HG03571 (cell line): ENCODE measurements at regions not wholly inside any gene's neighbourhood (a gene's known extent, or its start where the extent isn't known, plus 50 kb on each side); places are given as distances from the start of the nearest gene placed in this dataset.

Experiments
- ATAC-seq: cut with Tn5 transposase; IDR thresholded peaks from one replicate; pipeline ENCODE4 v1.9.1; 2021; ENCODE audit not compliant: unreplicated experiment

- no peak for ATAC-seq
Observed at GRCh38 chr12:92615086-92615485, 87.7 kb upstream of the PLEKHG7 start.

GRCh38 chr12:92614502-92614901 is 88.3 kb upstream of the PLEKHG7 start:
- ATAC-seq, result no peak

- no peak for ATAC-seq
Observed at GRCh38 chr12:92614001-92614400, 88.8 kb upstream of the PLEKHG7 start.

GRCh38 chr12:92612611-92613010 is 90.2 kb upstream of the PLEKHG7 start:
- no peak for ATAC-seq

- no peak for ATAC-seq
Observed at GRCh38 chr12:92608151-92609091, 94.4 kb upstream of the PLEKHG7 start.

GRCh38 chr12:92606956-92607355 is 95.8 kb upstream of the PLEKHG7 start:
- no peak for ATAC-seq

GRCh38 chr12:92605621-92606170 is 97.1 kb upstream of the PLEKHG7 start:
- no peak for ATAC-seq

- ATAC-seq, result no peak
Observed at GRCh38 chr12:92604786-92605185, 98.0 kb upstream of the PLEKHG7 start.

GRCh38 chr12:92603741-92604432 is 98.9 kb upstream of the PLEKHG7 start:
- no peak for ATAC-seq

GRCh38 chr12:92602930-92603623 is 99.7 kb upstream of the PLEKHG7 start:
- ATAC-seq, result no peak

GRCh38 chr12:92602476-92602875 is 100.3 kb upstream of the PLEKHG7 start:
- ATAC-seq, result no peak

GRCh38 chr12:92601680-92602079 is 101.1 kb upstream of the PLEKHG7 start:
- no peak for ATAC-seq

GRCh38 chr12:92601176-92601575 is 101.6 kb upstream of the PLEKHG7 start:
- no peak for ATAC-seq

- no peak for ATAC-seq
Observed at GRCh38 chr12:92600052-92600451, 102.7 kb upstream of the PLEKHG7 start.

- no peak for ATAC-seq
Observed at GRCh38 chr12:92597997-92598396, 104.8 kb upstream of the PLEKHG7 start.

- ATAC-seq, result no peak
Observed at GRCh38 chr12:92597118-92597517, 105.7 kb upstream of the PLEKHG7 start.

- ATAC-seq, result no peak
Observed at GRCh38 chr12:92596383-92596782, 106.4 kb upstream of the PLEKHG7 start.

- no peak for ATAC-seq
Observed at GRCh38 chr12:92595663-92596062, 107.1 kb upstream of the PLEKHG7 start.

- ATAC-seq, result peak; percentile 100
Observed at GRCh38 chr12:92593734-92594402, 108.9 kb upstream of the PLEKHG7 start.

- ATAC-seq, result no peak
Observed at GRCh38 chr12:92585115-92585727, 117.6 kb upstream of the PLEKHG7 start.
